IMR-90 (cell line): ENCODE measurements at regions not wholly inside any gene's neighbourhood (a gene's known extent, or its start where the extent isn't known, plus 50 kb on each side); places are given as distances from the start of the nearest gene placed in this dataset.

Source experiments
- BHLHE40 ChIP-seq: fragments of 150-350 bp; IDR thresholded peaks from 2 replicates; pipeline ENCODE4 v1.6.1; 2016; ENCODE audit warnings: mild to moderate bottlenecking, low read depth, low read length
- POLR2A ChIP-seq: IDR thresholded peaks from 2 replicates; pipeline ENCODE4 v1.6.1; 2012; ENCODE audit warnings: mild to moderate bottlenecking, low read depth, low read length
- RAD21 ChIP-seq: IDR thresholded peaks from 2 replicates; pipeline ENCODE4 v1.6.1; 2012; ENCODE audit warnings: low read length, improper control_type of control experiment
- SMC3 ChIP-seq: fragments of 150-350 bp; IDR thresholded peaks from 2 replicates; pipeline ENCODE4 v1.6.1; 2016; ENCODE audit warnings: low read depth, mild to moderate bottlenecking, antibody characterized with exemption, low read length, moderate library complexity
- USF2 ChIP-seq: fragments of 150-350 bp; IDR thresholded peaks from 2 replicates; pipeline ENCODE4 v1.6.1; 2017; ENCODE audit warnings: mild to moderate bottlenecking, antibody characterized with exemption, low read length, low read depth
- TF ChIP-seq, protein P1 (sequence below): conservative IDR thresholded peaks from 2 replicates; pipeline ENCODE4 v1.5.1; 2012; ENCODE audit warnings: mild to moderate bottlenecking, low read depth, low read length, improper control_type of control experiment

- TF ChIP-seq RAD21, result no peak
- TF ChIP-seq, protein P1, sequence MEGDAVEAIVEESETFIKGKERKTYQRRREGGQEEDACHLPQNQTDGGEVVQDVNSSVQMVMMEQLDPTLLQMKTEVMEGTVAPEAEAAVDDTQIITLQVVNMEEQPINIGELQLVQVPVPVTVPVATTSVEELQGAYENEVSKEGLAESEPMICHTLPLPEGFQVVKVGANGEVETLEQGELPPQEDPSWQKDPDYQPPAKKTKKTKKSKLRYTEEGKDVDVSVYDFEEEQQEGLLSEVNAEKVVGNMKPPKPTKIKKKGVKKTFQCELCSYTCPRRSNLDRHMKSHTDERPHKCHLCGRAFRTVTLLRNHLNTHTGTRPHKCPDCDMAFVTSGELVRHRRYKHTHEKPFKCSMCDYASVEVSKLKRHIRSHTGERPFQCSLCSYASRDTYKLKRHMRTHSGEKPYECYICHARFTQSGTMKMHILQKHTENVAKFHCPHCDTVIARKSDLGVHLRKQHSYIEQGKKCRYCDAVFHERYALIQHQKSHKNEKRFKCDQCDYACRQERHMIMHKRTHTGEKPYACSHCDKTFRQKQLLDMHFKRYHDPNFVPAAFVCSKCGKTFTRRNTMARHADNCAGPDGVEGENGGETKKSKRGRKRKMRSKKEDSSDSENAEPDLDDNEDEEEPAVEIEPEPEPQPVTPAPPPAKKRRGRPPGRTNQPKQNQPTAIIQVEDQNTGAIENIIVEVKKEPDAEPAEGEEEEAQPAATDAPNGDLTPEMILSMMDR, result no peak
- no peak for TF ChIP-seq POLR2A
- TF ChIP-seq BHLHE40, result no peak
- TF ChIP-seq SMC3, result no peak
- TF ChIP-seq USF2, result no peak
Observed at GRCh38 chr14:85380881-85381280, 149.1 kb upstream of the FLRT2 start.
